OCI-LY1 (cell line): ENCODE measurements at regions not wholly inside any gene's neighbourhood (a gene's known extent, or its start where the extent isn't known, plus 50 kb on each side); places are given as distances from the start of the nearest gene placed in this dataset.

ENCODE experiments used
- H2AFZ ChIP-seq: fragments of 200-600 bp; sonication (generic), shearing (Covaris generic); 2 replicates; pipeline ENCODE4 v1.6.0; 2014; ENCODE audit warnings: antibody characterized with exemption, mild to moderate bottlenecking, low read length
- H3F3A ChIP-seq: fragments of 200-600 bp; sonication (generic), shearing (Covaris generic); 2 replicates; pipeline ENCODE4 v1.6.0; 2014; ENCODE audit warnings: mild to moderate bottlenecking, antibody characterized with exemption, low read length, moderate library complexity; ENCODE audit not compliant: insufficient read depth
- H3K27ac ChIP-seq: fragments of 200-600 bp; sonication (generic); 2 replicates; pipeline ENCODE4 v1.5.1; 2014; ENCODE audit warnings: low read length, mixed run types, mild to moderate bottlenecking, low read depth; ENCODE audit not compliant: poor library complexity, severe bottlenecking
- H3K27me3 ChIP-seq: fragments of 200-600 bp; sonication (generic); 2 replicates; pipeline ENCODE4 v1.6.0; 2014; ENCODE audit warnings: antibody characterized with exemption, mild to moderate bottlenecking, low read length, moderate library complexity; ENCODE audit not compliant: insufficient read depth
- H3K36me3 ChIP-seq: fragments of 200-600 bp; sonication (generic); 2 replicates; pipeline ENCODE4 v1.6.1; 2014; ENCODE audit warnings: mild to moderate bottlenecking, antibody characterized with exemption, low read length, moderate library complexity, mixed read lengths; ENCODE audit not compliant: insufficient read depth
- H3K4me1 ChIP-seq: fragments of 200-600 bp; sonication (generic); 2 replicates; pipeline ENCODE4 v1.5.1; 2014; ENCODE audit warnings: mild to moderate bottlenecking, low read length, moderate library complexity; ENCODE audit not compliant: insufficient read depth, severe bottlenecking
- H3K4me2 ChIP-seq: fragments of 200-600 bp; sonication (generic), shearing (Covaris generic); 2 replicates; pipeline ENCODE4 v1.6.1; 2014; ENCODE audit warnings: low read length
- H3K4me3 ChIP-seq: fragments of 200-600 bp; sonication (generic); 2 replicates; pipeline ENCODE4 v1.5.1; 2014; ENCODE audit warnings: low read length, low read depth, mild to moderate bottlenecking, mixed read lengths; ENCODE audit not compliant: poor library complexity, severe bottlenecking
- H3K79me2 ChIP-seq: fragments of 200-600 bp; shearing (Covaris generic); 2 replicates; pipeline ENCODE4 v1.6.1; 2016; ENCODE audit warnings: mixed run types, low read length, mixed read lengths; ENCODE audit not compliant: insufficient read depth
- H3K9ac ChIP-seq: fragments of 200-600 bp; sonication (generic), shearing (Covaris generic); 2 replicates; pipeline ENCODE4 v1.6.1; 2014; ENCODE audit warnings: mild to moderate bottlenecking, low read length, mixed read lengths
- H3K9me2 ChIP-seq: fragments of 200-600 bp; sonication (generic), shearing (Covaris generic); 2 replicates; pipeline ENCODE4 v1.6.1; 2014; ENCODE audit warnings: low read depth, mild to moderate bottlenecking, low read length, mixed read lengths
- H3K9me3 ChIP-seq: fragments of 200-600 bp; shearing (Covaris generic); 2 replicates; pipeline ENCODE4 v1.6.1; 2014; ENCODE audit warnings: low read length, mixed read lengths
- H4K20me1 ChIP-seq: fragments of 200-600 bp; sonication (generic), shearing (Covaris generic); 2 replicates; pipeline ENCODE4 v1.6.0; 2016; ENCODE audit warnings: mild to moderate bottlenecking, low read length; ENCODE audit not compliant: insufficient read depth
- CTCF ChIP-seq: fragments of 200-600 bp; sonication (generic), shearing (Covaris generic); IDR thresholded peaks from 2 replicates; pipeline ENCODE4 v1.5.1; 2017; ENCODE audit warnings: mild to moderate bottlenecking, antibody characterized with exemption, low read length, moderate library complexity, mixed read lengths
- EZH2 ChIP-seq: fragments of 200-600 bp; sonication (generic), shearing (Covaris generic); IDR thresholded peaks from 2 replicates; pipeline ENCODE4 v1.8.0; 2017; ENCODE audit warnings: borderline replicate concordance, mixed run types, mild to moderate bottlenecking, antibody characterized with exemption, low read length, moderate library complexity, mixed read lengths

GRCh38 chr5:123856766-123857165, 344.8 kb downstream of the CSNK1G3 start:
- Histone ChIP-seq H3K27me3 (no peaks in the 10 kb centered on the region), H4K20me1 (no peaks in the 10 kb centered on the region), H3K27ac (no peak overlapping the region)

GRCh38 chr5:123855609-123856008, 343.6 kb downstream of the CSNK1G3 start:
- H3K9me3 ChIP-seq, result peaks cover 2% of the 10 kb centered on the region; the same call in 1 of the 2 replicates
- H3K79me2 ChIP-seq, result no peaks in the 10 kb centered on the region
- no peaks in the 10 kb centered on the region for H4K20me1 ChIP-seq
- no peaks in the 10 kb centered on the region for H3K9me2 ChIP-seq
- no peak overlapping the region for H3K9ac ChIP-seq
- no peak overlapping the region for H3K27ac ChIP-seq
- TF ChIP-seq CTCF (no peak), EZH2 (no peak)
- H3K4me3 ChIP-seq, result no peak overlapping the region
- H3K4me1 ChIP-seq, result no peaks in the 10 kb centered on the region
- no peaks in the 10 kb centered on the region for H3F3A ChIP-seq
- no peaks in the 10 kb centered on the region for H3K36me3 ChIP-seq
- no peak overlapping the region for H3K4me2 ChIP-seq
- no peak overlapping the region for H2AFZ ChIP-seq
- no peaks in the 10 kb centered on the region for H3K27me3 ChIP-seq

More at GRCh38 chr5:123856766-123857165, 344.8 kb downstream of the CSNK1G3 start:
- no peak overlapping the region for H3K4me2 ChIP-seq
- H3K79me2 ChIP-seq, result no peaks in the 10 kb centered on the region
- H3K9ac ChIP-seq, result no peak overlapping the region
- H3K9me3 ChIP-seq, result no peaks in the 10 kb centered on the region
- H3K9me2 ChIP-seq, result no peaks in the 10 kb centered on the region
- no peaks in the 10 kb centered on the region for H3K4me1 ChIP-seq
- H2AFZ ChIP-seq, result no peak overlapping the region
- no peaks in the 10 kb centered on the region for H3K36me3 ChIP-seq
- no peak for TF ChIP-seq CTCF
- no peak for TF ChIP-seq EZH2
- H3F3A ChIP-seq, result no peaks in the 10 kb centered on the region
- no peak overlapping the region for H3K4me3 ChIP-seq

GRCh38 chr5:123845356-123846100, 333.6 kb downstream of the CSNK1G3 start:
- H3K9me3 ChIP-seq, result 0 out of 2 replicates have a peak, but pooled peaks cover 3% of the 10 kb centered on the region
- TF ChIP-seq CTCF (no peak), EZH2 (no peak)
- H3K9ac ChIP-seq, result no peak overlapping the region
- H3K27me3 ChIP-seq, result no peaks in the 10 kb centered on the region
- H3K4me1 ChIP-seq, result no peaks in the 10 kb centered on the region
- no peak overlapping the region for H3K4me2 ChIP-seq
- H3K27ac ChIP-seq, result no peak overlapping the region
- no peaks in the 10 kb centered on the region for H3K79me2 ChIP-seq
- no peaks in the 10 kb centered on the region for H3K36me3 ChIP-seq
- no peak overlapping the region for H3K4me3 ChIP-seq
- no peak overlapping the region for H2AFZ ChIP-seq
- no peaks in the 10 kb centered on the region for H4K20me1 ChIP-seq
- no peaks in the 10 kb centered on the region for H3F3A ChIP-seq
- H3K9me2 ChIP-seq, result no peaks in the 10 kb centered on the region
